GM23338 (cell line): ENCODE measurements at regions not wholly inside any gene's neighbourhood (a gene's known extent, or its start where the extent isn't known, plus 50 kb on each side); places are given as distances from the start of the nearest gene placed in this dataset.

Experiments
- EZH2phosphoT487 ChIP-seq: fragments of 200-600 bp; sonication (generic); IDR thresholded peaks from one replicate; pipeline ENCODE4 v1.8.1; 2018; ENCODE audit warnings: antibody characterized with exemption; ENCODE audit not compliant: unreplicated experiment
- JUNB ChIP-seq: IDR thresholded peaks from one replicate; pipeline ENCODE4 v1.6.1; 2016; ENCODE audit warnings: antibody characterized with exemption; ENCODE audit not compliant: unreplicated experiment
- TF ChIP-seq, protein P1 (sequence below): IDR thresholded peaks from one replicate; pipeline ENCODE4 v1.6.1; 2018; ENCODE audit warnings: antibody characterized with exemption; ENCODE audit not compliant: unreplicated experiment
- TF ChIP-seq, protein P2 (sequence below), 2 experiments: fragments of 200-600 bp in 1 of 2; sonication (generic) in 1 of 2; conservative IDR thresholded peaks; 2 replicates each; pipeline versions ENCODE4 v1.5.1 to v1.6.1; 2016 to 2017; ENCODE audit warnings: antibody characterized with exemption in 2 of 2, low read depth in 2 of 2, mild to moderate bottlenecking in 2 of 2, moderate library complexity in 1 of 2

DNA sequence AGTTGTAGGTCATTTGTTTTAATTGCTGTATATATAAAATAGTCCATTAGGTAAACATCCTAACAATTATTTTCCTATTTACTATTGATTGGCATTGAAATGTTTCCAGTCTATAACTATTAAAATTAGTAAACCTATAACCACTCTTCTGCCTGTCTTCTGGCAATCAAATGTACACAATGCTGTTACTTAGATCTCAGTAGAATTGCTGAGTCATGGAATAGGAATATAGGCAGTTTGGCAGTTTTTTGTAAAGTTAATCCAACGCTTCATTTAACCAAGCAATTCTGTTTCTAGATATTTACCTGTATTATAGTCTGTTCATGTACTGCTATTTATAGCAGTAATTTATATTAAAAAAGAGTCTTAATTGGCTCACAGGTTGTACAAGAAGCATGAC is 518.1 kb downstream of the DCDC2C start:
- no peak for TF ChIP-seq JUNB
- TF ChIP-seq, protein P1, sequence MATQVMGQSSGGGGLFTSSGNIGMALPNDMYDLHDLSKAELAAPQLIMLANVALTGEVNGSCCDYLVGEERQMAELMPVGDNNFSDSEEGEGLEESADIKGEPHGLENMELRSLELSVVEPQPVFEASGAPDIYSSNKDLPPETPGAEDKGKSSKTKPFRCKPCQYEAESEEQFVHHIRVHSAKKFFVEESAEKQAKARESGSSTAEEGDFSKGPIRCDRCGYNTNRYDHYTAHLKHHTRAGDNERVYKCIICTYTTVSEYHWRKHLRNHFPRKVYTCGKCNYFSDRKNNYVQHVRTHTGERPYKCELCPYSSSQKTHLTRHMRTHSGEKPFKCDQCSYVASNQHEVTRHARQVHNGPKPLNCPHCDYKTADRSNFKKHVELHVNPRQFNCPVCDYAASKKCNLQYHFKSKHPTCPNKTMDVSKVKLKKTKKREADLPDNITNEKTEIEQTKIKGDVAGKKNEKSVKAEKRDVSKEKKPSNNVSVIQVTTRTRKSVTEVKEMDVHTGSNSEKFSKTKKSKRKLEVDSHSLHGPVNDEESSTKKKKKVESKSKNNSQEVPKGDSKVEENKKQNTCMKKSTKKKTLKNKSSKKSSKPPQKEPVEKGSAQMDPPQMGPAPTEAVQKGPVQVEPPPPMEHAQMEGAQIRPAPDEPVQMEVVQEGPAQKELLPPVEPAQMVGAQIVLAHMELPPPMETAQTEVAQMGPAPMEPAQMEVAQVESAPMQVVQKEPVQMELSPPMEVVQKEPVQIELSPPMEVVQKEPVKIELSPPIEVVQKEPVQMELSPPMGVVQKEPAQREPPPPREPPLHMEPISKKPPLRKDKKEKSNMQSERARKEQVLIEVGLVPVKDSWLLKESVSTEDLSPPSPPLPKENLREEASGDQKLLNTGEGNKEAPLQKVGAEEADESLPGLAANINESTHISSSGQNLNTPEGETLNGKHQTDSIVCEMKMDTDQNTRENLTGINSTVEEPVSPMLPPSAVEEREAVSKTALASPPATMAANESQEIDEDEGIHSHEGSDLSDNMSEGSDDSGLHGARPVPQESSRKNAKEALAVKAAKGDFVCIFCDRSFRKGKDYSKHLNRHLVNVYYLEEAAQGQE = no peak
- TF ChIP-seq EZH2phosphoT487 = no peak
- TF ChIP-seq, protein P2, sequence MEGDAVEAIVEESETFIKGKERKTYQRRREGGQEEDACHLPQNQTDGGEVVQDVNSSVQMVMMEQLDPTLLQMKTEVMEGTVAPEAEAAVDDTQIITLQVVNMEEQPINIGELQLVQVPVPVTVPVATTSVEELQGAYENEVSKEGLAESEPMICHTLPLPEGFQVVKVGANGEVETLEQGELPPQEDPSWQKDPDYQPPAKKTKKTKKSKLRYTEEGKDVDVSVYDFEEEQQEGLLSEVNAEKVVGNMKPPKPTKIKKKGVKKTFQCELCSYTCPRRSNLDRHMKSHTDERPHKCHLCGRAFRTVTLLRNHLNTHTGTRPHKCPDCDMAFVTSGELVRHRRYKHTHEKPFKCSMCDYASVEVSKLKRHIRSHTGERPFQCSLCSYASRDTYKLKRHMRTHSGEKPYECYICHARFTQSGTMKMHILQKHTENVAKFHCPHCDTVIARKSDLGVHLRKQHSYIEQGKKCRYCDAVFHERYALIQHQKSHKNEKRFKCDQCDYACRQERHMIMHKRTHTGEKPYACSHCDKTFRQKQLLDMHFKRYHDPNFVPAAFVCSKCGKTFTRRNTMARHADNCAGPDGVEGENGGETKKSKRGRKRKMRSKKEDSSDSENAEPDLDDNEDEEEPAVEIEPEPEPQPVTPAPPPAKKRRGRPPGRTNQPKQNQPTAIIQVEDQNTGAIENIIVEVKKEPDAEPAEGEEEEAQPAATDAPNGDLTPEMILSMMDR (conservative IDR thresholded peaks at IDR 0.05; ENCODE audit: low read depth in 2 of 2) = no peak
